DMS114 treated with DMSO at 0.1 percent for 48 hours (cell line): ENCODE measurements at regions not wholly inside any gene's neighbourhood (a gene's known extent, or its start where the extent isn't known, plus 50 kb on each side); places are given as distances from the start of the nearest gene placed in this dataset.

Source experiments
- DNase-seq: peaks from one replicate; lab custom pipeline; 2025; ENCODE audit not compliant: unreplicated experiment; lab: John Stamatoyannopoulos, UW

DNA sequence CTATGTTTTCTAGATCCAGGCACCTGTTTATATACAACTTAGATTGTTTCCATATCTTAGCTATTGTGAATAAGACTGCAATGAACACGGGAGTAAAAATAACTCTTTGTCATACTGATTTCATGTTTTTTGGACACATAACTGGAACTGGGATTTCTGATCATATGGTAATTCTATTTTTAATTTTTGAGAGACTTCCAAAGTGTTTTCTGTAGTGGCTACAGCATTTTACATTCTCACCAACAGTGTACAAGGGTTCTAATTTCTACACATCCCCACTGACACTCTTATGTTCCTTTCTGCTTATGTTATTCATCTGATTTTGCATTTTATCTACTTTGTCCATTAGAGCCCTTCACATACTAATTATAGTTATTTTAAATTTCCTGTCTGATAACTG is 1152.9 kb downstream of the SLITRK1 start:
- no peak for DNase-seq

DNA sequence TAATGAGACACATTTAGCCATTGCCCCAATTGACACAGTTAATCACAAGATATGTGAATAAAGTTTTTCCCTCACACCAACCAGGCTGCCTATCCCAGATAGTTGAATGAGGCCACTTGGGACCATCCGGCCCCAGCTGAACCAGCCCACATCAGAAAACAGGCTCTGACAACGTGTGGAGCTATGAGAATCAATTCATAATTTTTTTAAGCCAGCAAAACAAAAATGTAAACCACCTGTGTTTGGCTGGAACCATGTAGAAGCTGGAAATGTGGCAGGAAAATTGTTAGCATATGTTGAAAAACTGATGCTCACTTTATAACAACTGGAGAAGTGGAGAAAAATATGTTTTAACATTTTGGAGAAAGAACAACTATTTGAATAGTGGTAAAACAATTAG is 1161.3 kb downstream of the SLITRK1 start:
- DNase-seq: no peak

DNA sequence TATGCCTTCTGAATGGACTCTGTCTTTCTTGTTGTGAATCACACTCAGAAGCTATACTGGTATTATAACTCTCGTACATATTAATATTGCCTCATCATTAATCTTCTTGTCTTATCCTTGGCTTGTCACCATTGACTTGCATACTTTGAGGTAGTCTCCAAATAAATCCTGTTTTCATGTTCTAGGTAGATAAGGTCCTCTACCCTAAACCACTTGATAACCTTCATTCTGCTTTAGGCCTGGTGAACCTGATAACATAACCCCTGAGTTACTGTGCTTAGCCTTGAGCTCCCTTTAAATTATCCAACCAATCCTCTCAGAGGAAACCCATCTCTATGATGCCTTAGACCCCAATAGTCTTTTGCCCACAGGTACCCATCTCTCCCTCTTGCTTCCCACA is 1162.3 kb downstream of the SLITRK1 start:
- no peak for DNase-seq

- no peak for DNase-seq
Observed at GRCh38 chr13:82717249-82717648, 1165.0 kb downstream of the SLITRK1 start.

- no peak for DNase-seq
Observed at GRCh38 chr13:82713687-82714405, 1168.4 kb downstream of the SLITRK1 start.

GRCh38 chr13:82702513-82702912 is 1179.8 kb downstream of the SLITRK1 start:
- DNase-seq: no peak

GRCh38 chr13:82701020-82701419 is 1181.3 kb downstream of the SLITRK1 start:
- no peak for DNase-seq

- no peak for DNase-seq
Observed at GRCh38 chr13:82698941-82699340, 1183.3 kb downstream of the SLITRK1 start.

DNA sequence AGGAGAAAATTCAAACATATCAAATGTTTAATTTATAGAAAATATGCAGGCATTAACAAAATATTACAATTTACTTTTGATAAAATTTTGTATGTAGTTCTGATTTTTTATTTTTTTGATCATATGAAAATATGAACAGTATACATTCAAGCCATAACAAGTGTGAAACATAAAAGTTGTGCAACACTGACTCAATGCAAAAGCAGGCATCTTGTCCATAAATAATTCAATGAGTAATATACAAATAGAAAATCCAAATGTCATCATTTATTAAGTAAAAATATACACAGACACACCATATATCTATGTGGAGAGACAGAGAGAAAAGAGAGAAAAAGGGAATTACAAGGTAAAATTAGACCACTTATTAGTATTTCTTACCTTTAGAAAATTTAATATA is 1183.9 kb downstream of the SLITRK1 start:
- no peak for DNase-seq

DNA sequence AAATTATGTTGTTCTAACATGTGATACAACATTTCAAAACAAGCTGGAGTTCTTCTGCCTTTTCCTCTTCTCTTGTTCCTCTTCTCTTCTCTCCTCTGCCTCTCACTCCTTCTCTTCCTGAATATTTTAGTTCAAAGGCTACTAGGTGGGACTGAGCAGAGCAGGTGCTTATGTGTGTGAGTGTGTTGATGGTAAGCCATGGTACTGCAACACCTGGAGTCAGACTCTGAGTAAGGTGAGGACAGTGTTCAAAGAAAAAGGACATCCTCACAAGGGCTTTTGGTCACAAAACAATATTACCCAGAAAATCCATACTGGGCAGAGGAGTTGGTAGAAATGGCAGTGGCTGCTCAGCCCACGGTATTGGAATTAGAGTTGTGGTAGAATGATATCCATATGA is 1188.7 kb downstream of the SLITRK1 start:
- DNase-seq: no peak

DNA sequence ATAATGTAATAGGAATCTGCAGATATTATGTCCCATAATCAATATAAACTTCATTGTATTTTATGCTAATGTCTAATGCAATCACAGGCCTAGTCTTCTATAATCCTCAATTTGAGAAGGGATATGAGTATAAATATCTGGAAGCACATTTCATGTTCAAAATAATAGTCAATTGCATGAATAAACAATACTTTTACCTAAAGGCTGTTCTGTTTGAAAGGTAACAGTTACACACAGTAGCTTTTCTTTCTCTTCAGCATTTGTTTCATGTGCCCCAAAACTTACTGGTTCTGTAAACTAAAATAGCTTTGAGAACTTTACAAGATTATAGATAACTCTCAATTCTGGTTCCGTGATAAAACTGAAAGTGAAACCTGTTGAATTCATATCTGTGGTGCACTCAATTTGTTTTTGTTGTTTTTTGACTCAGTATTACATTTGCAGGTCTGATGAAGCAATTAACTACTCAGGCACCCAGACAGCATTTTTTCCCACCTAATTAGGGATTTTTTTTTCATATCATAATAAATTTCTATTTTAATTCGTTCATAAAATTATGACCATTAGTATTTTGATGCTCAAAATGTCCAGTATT is 1193.8 kb downstream of the SLITRK1 start:
- DNase-seq: no peak

- no peak for DNase-seq
Observed at GRCh38 chr13:82687884-82688283, 1194.4 kb downstream of the SLITRK1 start.

GRCh38 chr13:82681535-82681934 is 1200.7 kb downstream of the SLITRK1 start:
- DNase-seq: no peak

DNA sequence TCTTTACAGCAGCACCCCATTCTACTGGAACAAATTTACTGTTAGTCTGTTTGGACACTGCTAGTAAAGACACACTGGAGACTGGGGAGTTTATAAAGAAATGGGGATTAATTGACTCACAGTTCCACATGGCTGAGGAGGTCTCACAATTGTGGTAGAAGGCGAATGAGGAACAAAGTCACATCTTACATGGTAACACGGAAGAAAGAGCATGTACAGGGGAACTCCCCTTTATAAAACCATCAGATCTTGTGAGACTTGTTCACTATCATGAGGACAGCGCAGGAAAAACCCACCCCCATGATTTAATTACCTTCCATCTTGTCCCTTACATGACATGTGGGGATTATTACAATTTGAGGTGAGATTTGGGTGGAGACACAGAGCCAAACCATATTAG is 1204.2 kb downstream of the SLITRK1 start:
- no peak for DNase-seq

GRCh38 chr13:82675024-82675423 is 1207.2 kb downstream of the SLITRK1 start:
- no peak for DNase-seq

- DNase-seq: no peak
Observed at GRCh38 chr13:82674546-82674945, 1207.7 kb downstream of the SLITRK1 start.

DNA sequence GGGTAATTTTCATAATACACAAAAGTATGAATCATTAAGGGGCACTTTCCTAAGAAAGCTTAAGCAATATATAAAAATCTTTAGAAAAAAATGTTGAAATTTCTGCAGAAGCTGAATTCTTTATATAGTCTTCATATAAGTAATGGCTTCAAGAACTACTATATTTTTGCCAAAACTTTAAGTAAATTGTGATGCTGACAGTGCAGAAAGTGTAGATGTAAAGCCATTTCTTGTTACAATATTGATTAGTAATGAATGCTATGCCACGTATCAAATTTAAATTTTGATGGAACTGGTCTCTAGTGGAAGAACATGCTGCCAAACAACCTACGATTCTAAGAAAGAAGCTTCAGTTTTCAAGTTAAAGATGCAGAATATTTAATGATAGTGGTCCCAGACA is 1210.0 kb downstream of the SLITRK1 start:
- no peak for DNase-seq

- DNase-seq: no peak
Observed at GRCh38 chr13:82664183-82664582, 1218.1 kb downstream of the SLITRK1 start.

GRCh38 chr13:82661126-82661525 is 1221.1 kb downstream of the SLITRK1 start:
- DNase-seq: no peak

GRCh38 chr13:82658811-82659210 is 1223.5 kb downstream of the SLITRK1 start:
- no peak for DNase-seq

- no peak for DNase-seq
Observed at GRCh38 chr13:82657471-82657870, 1224.8 kb downstream of the SLITRK1 start.

DNA sequence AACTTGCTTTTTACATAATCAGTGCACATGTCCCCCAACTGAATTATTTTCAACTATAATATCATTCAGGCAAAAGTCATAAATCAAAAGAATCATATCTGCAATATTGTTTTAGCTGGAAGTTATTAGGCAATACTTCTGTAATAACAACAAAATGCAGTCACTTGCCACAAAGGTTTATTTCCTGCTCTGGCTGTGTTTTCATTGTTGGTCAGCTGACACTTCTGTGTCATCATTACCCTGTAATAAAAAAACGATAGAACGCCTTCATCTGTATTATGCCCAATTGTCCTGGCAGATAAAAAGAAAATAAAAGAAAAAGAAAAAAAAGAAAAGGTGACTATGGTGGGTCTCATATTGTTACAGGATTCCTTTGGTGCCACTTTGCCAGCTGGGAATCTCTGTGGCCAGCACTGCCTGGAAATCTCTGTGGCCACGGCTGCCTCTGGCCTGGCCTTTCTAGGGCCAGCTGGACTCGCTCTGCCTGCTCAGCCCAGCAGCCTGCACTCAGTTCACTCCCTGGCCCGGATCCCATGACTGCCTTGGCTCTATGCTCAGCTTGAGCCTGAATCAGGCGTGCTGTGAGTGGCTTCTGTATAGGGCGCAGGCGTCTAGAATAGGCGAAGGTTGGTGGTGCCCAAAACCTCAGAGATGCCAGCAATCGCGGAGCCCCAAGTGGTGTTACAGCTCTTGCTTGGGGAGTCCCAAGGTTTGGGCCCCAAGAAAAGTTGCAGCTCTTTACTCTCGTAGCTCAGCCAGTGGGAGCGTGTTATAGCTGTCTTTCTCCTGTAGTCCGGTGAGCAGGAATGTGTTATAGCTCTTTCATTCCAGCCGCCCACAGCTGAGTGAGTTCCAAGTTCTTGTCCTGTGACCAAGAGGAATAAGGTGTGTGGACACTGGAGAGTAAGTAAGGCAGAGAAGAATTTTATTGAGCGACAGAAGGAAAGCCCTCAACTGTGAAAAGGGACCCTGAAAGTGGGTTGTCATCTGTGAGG is 1227.1 kb downstream of the SLITRK1 start:
- DNase-seq: no peak
